ENCODE measurements at regions not wholly inside any gene's neighbourhood (a gene's known extent, or its start where the extent isn't known, plus 50 kb on each side); places are given as distances from the start of the nearest gene placed in this dataset.

DNA sequence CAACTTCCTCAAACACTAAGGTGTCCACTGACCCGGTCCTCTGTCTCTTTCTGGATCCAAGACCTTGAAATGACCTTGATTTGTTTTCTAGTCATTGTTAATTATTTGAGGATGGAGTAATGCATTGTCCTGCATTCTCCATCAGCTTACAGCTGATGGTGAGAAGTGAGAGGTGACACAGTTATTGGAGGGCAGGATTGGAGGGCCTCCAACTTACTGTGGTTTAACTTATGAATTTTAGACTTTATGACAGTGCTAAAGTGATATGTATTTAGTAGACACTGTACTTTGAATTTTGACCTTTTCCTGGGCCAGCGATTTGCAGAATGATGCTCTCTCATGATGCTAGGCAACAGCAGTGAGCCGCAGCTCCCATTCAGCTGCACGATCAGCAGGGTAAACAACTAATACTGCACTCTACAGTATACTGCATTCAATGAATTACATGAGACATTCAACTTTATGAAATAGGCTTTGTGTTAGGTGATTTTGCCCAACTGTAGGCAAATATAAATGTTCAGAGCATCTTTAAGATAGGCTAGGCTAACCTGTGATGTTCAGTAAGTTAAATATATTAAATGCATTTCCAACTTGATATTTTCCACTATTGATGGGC, 200.0 kb upstream of the MEX3C start:
- TF ChIP-seq, protein P1, sequence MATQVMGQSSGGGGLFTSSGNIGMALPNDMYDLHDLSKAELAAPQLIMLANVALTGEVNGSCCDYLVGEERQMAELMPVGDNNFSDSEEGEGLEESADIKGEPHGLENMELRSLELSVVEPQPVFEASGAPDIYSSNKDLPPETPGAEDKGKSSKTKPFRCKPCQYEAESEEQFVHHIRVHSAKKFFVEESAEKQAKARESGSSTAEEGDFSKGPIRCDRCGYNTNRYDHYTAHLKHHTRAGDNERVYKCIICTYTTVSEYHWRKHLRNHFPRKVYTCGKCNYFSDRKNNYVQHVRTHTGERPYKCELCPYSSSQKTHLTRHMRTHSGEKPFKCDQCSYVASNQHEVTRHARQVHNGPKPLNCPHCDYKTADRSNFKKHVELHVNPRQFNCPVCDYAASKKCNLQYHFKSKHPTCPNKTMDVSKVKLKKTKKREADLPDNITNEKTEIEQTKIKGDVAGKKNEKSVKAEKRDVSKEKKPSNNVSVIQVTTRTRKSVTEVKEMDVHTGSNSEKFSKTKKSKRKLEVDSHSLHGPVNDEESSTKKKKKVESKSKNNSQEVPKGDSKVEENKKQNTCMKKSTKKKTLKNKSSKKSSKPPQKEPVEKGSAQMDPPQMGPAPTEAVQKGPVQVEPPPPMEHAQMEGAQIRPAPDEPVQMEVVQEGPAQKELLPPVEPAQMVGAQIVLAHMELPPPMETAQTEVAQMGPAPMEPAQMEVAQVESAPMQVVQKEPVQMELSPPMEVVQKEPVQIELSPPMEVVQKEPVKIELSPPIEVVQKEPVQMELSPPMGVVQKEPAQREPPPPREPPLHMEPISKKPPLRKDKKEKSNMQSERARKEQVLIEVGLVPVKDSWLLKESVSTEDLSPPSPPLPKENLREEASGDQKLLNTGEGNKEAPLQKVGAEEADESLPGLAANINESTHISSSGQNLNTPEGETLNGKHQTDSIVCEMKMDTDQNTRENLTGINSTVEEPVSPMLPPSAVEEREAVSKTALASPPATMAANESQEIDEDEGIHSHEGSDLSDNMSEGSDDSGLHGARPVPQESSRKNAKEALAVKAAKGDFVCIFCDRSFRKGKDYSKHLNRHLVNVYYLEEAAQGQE (IDR thresholded peaks at IDR 0.05; ENCODE audit: insufficient read depth in 1 of 2, low read depth in 2 of 2, low read length in 2 of 2): no peak
- TF ChIP-seq TAF1 (IDR thresholded peaks at IDR 0.05; ENCODE audit: borderline replicate concordance, insufficient read depth, low read length) (no peak), POLR2AphosphoS5 (IDR thresholded peaks at IDR 0.05; ENCODE audit: low read depth, low read length) (no peak), SIN3A (IDR thresholded peaks at IDR 0.05; ENCODE audit: borderline replicate concordance, insufficient read depth, low read length) (no peak), FOXP2 (optimal IDR thresholded peaks at IDR 0.05; ENCODE audit: borderline replicate concordance, extremely low read depth, extremely low read length, insufficient read depth) (no peak)

DNA sequence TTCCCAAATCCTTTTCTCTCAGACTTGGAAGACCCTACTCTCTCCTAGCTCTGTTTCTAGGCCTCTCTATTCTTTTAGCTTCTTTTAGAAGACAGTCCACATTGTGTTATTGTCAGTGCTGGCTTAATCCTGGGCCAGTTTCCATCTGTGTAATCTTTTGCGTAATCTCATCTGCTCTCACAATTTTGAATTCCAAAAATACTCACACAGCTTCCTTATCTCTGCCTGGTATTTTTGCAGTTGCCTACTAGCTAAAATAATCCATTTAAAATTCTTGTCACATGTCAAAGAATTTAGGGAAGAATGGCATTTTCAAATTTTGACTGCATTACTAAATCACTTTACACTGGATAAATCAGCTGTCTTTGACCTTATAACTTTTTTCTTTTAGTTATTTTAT, 200.6 kb upstream of the MEX3C start:
- TF ChIP-seq FOXP2 (optimal IDR thresholded peaks at IDR 0.05; ENCODE audit: borderline replicate concordance, extremely low read depth, extremely low read length, insufficient read depth): no peak
- TF ChIP-seq, protein P1 (IDR thresholded peaks at IDR 0.05; ENCODE audit: insufficient read depth in 1 of 2, low read depth in 2 of 2, low read length in 2 of 2): no peak
- no peak for TF ChIP-seq SIN3A (IDR thresholded peaks at IDR 0.05; ENCODE audit: borderline replicate concordance, insufficient read depth, low read length)
- TF ChIP-seq TAF1 (IDR thresholded peaks at IDR 0.05; ENCODE audit: borderline replicate concordance, insufficient read depth, low read length): no peak
- TF ChIP-seq POLR2AphosphoS5 (IDR thresholded peaks at IDR 0.05; ENCODE audit: low read depth, low read length): no peak

DNA sequence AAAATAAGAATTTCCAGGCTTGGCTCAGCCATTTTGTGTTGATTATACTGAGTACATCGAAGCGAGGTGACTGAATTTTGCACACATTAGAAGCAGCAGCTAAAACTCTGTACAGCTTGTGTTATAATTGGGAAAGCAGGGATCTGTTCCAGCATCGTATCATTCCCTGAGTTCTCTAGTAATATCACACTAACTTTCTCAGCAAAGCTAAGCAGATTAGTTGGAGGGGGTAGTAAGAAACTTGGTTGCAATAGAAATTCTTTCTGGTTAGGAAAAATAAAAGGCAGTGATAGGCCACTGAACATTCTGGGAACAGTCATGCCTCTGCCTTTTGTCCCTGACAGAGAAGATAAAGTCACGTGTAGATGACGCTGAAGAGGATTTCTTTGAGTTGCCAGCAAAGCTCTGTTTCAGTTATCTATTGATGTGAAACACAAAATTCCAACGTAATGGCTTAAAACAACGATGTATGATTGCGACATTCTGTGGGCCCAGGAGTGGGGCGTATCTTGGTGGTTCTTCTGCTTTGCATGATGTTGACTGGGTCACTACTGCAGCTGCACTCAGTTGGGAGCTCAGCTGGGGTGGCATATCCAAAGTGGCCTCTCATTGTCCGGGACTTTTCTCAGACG, 202.1 kb upstream of the MEX3C start:
- TF ChIP-seq SIN3A (IDR thresholded peaks at IDR 0.05; ENCODE audit: borderline replicate concordance, insufficient read depth, low read length) (no peak), POLR2AphosphoS5 (IDR thresholded peaks at IDR 0.05; ENCODE audit: low read depth, low read length) (no peak), FOXP2 (optimal IDR thresholded peaks at IDR 0.05; ENCODE audit: borderline replicate concordance, extremely low read depth, extremely low read length, insufficient read depth) (no peak), TAF1 (IDR thresholded peaks at IDR 0.05; ENCODE audit: borderline replicate concordance, insufficient read depth, low read length) (no peak)
- TF ChIP-seq, protein P1 (IDR thresholded peaks at IDR 0.05; ENCODE audit: insufficient read depth in 1 of 2, low read depth in 2 of 2, low read length in 2 of 2): no peak

DNA sequence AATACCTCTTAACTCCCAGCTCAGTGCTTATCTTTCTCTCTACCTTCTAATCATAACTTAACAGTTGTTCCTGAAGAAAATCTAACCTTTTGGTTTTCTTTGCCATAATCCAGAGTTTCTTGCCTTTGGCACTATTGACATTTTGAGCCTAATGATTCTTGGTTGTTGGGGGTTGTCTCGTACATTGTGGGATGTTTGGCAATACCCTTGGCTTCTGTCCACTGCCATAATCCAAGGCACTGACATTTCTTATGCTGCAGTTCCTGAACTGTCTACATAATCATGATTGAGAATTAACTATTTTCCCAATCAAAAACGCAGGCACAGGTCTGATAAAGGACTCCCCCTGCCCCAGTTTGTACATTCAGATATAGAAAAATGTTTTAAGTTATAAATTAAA, 203.2 kb upstream of the MEX3C start:
- TF ChIP-seq SIN3A (IDR thresholded peaks at IDR 0.05; ENCODE audit: borderline replicate concordance, insufficient read depth, low read length) (no peak), POLR2AphosphoS5 (IDR thresholded peaks at IDR 0.05; ENCODE audit: low read depth, low read length) (no peak), FOXP2 (optimal IDR thresholded peaks at IDR 0.05; ENCODE audit: borderline replicate concordance, extremely low read depth, extremely low read length, insufficient read depth) (no peak), TAF1 (IDR thresholded peaks at IDR 0.05; ENCODE audit: borderline replicate concordance, insufficient read depth, low read length) (no peak)
- TF ChIP-seq, protein P1 (IDR thresholded peaks at IDR 0.05; ENCODE audit: insufficient read depth in 1 of 2, low read depth in 2 of 2, low read length in 2 of 2): no peak

All from PFSK-1 (cell line).